Small intestine (tissue), 7 donors: ENCODE measurements at regions not wholly inside any gene's neighbourhood (a gene's known extent, or its start where the extent isn't known, plus 50 kb on each side); places are given as distances from the start of the nearest gene placed in this dataset.
"Not testable (repeated sequence)": the region's sequence is repeated elsewhere in the genome, so short reads cannot be mapped to it uniquely, and the experiment has no call there.

Experiments used
- DNase-seq, 2 donors: peaks; one replicate each; pipeline versions ENCODE4 v3.0.0 to v3.0.0-alpha.2; 2013
- FAIRE-seq: peaks from 2 replicates; lab custom pipeline; 2012; peaks lifted over from hg19 to GRCh38; lab: Jason Lieb, UNC
- H3K27ac ChIP-seq, 3 donors: one replicate each; pipeline ENCODE4 v1.5.1; 2013; ENCODE audit warnings: low read length in 2 of 3, mild to moderate bottlenecking in 2 of 3, control low read depth in 1 of 3, inconsistent platforms in 1 of 3, low read depth in 1 of 3, moderate library complexity in 1 of 3
- H3K27me3 ChIP-seq, 3 donors: one replicate each; pipeline ENCODE4 v1.6.1; 2013; ENCODE audit warnings: low read length in 3 of 3, inconsistent platforms in 1 of 3; ENCODE audit not compliant: control insufficient read depth in 3 of 3, insufficient read depth in 3 of 3
- H3K36me3 ChIP-seq, 3 donors: one replicate each; pipeline ENCODE4 v1.6.1; 2013; ENCODE audit warnings: low read length in 3 of 3, inconsistent platforms in 1 of 3, low read depth in 1 of 3, mild to moderate bottlenecking in 1 of 3, moderate library complexity in 1 of 3; ENCODE audit not compliant: control insufficient read depth in 3 of 3, insufficient read depth in 2 of 3
- H3K4me1 ChIP-seq, 3 donors: one replicate each; pipeline ENCODE4 v1.6.1; 2013; ENCODE audit warnings: low read length in 2 of 3, inconsistent platforms in 1 of 3, low read depth in 1 of 3, mild to moderate bottlenecking in 1 of 3, moderate library complexity in 1 of 3; ENCODE audit not compliant: control insufficient read depth in 3 of 3, insufficient read depth in 2 of 3
- H3K4me3 ChIP-seq, 3 donors: one replicate each; pipeline ENCODE4 v1.5.1; 2013; ENCODE audit warnings: low read length in 3 of 3, control low read depth in 1 of 3, inconsistent platforms in 1 of 3, low read depth in 1 of 3, mild to moderate bottlenecking in 1 of 3, moderate library complexity in 1 of 3
- H3K9me3 ChIP-seq, 2 donors: one replicate each; pipeline ENCODE4 v1.6.1; 2013; ENCODE audit warnings: low read depth in 1 of 2, low read length in 1 of 2; ENCODE audit not compliant: control insufficient read depth in 2 of 2, insufficient read depth in 1 of 2
- WGBS, 3 donors: extraction: QIAGEN DNeasy Blood & Tissue Kit; methylation state at CpG; one replicate each; pipeline ENCODE4 v1.1.7; 2013; 5-methylcytosine and 5-hydroxymethylcytosine counted together
- donor health status: healthy with polysubstance abuse.
- donor health status: control.
- donor health status: control.
- donor health status: Bipolar disorder and iron deficiency.
- donor health status: healthy.

- no peak overlapping the region for H3K27ac ChIP-seq
- 65 to 75% (median 69%) methylated on average over 2 of the region's 2 CpGs for WGBS, 3 donors
- H3K36me3 ChIP-seq = no peaks in the 10 kb centered on the region
- no peak overlapping the region for H3K4me3 ChIP-seq
- no peak for DNase-seq
- no peak for FAIRE-seq
- no peaks in the 10 kb centered on the region for H3K4me1 ChIP-seq
- no peaks in the 10 kb centered on the region for H3K27me3 ChIP-seq
- no peaks in the 10 kb centered on the region for H3K9me3 ChIP-seq
Measured at GRCh38 chr12:13924286-13924685, 57.1 kb downstream of the GRIN2B start.

- DNase-seq (no peak), FAIRE-seq (no peak)
- H3K27me3 ChIP-seq = no peaks in the 10 kb centered on the region
- no peaks in the 10 kb centered on the region for H3K9me3 ChIP-seq
- H3K27ac ChIP-seq = no peak overlapping the region
- 37 to 38% (median 38%) methylated on average over 2 of the region's 2 CpGs for WGBS, 3 donors
- H3K4me3 ChIP-seq = no peak overlapping the region
- no peaks in the 10 kb centered on the region for H3K36me3 ChIP-seq
- no peaks in the 10 kb centered on the region for H3K4me1 ChIP-seq
Measured at GRCh38 chr12:13918897-13919296, 62.5 kb downstream of the GRIN2B start.

- no peak overlapping the region for H3K4me3 ChIP-seq
- FAIRE-seq (no peak), DNase-seq (no peak)
- no peak overlapping the region for H3K27ac ChIP-seq
- H3K36me3 ChIP-seq = no peaks in the 10 kb centered on the region
- WGBS, 3 donors = 39 to 51% (median 39%) methylated on average over 5 of the region's 5 CpGs
- peaks cover 0 to 18% (median 2%) of the 10 kb centered on the region in 3 donors for H3K27me3 ChIP-seq
- H3K4me1 ChIP-seq = no peaks in the 10 kb centered on the region
- no peaks in the 10 kb centered on the region for H3K9me3 ChIP-seq
Measured at GRCh38 chr12:13915096-13915495, 66.3 kb downstream of the GRIN2B start.

GRCh38 chr12:13913371-13913770 is 68.0 kb downstream of the GRIN2B start:
- FAIRE-seq = no peak
- H3K4me3 ChIP-seq = no peak overlapping the region

DNA sequence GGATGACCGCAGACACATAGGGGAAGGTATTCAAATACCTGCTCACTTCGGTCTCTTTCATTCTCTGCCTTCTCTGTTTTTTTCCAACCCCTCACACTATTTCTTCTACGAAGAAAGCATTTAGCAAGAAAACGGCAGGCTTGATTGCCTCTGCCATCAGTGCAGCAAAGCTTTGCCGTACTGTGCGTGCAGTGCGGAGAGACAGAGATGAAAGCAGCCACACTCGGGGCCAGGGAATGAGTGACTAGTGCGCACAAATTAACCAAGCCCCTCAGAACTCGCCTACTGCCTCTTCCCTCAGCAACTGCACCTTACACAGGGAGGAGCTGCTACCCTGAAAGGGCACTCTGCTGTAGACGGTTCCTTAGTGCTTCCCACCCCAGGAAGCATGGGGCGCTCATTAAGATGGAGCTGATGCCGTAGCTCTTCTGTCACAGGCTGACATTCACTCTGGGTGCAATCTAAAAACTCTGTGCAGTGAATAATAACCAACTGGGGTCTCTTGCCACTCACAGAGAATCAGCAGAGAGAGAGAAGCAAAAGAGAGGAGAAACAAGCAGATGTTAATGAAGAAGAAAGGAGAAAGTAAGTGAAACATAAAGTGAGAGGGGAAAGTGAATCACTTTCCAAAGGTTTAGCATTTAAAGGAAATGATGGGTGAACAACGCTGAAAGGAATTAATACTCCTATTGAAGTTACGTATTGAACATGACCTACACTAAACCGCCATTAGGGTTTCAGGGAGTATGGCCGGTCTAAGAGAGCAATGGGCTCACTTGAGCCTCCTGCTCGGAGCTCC is 69.4 kb downstream of the GRIN2B start:
- DNase-seq = no peak
- Histone ChIP-seq H3K27me3 (peaks cover 0 to 18% (median 2%) of the 10 kb centered on the region in 3 donors), H3K4me3 (no peak overlapping the region), H3K36me3 (no peaks in the 10 kb centered on the region), H3K27ac (no peak overlapping the region), H3K4me1 (no peaks in the 10 kb centered on the region), H3K9me3 (no peaks in the 10 kb centered on the region)
- no peak for FAIRE-seq
- WGBS, 3 donors = 83 to 89% (median 87%) methylated on average over 18 of the region's 18 CpGs

More at GRCh38 chr12:13913371-13913770, 68.0 kb downstream of the GRIN2B start:
- no peak overlapping the region for H3K27ac ChIP-seq
- H3K9me3 ChIP-seq = no peaks in the 10 kb centered on the region
- no peak for DNase-seq
- WGBS, 3 donors = 54 to 70% (median 70%) methylated on average over 2 of the region's 2 CpGs
- peaks cover 0 to 18% (median 2%) of the 10 kb centered on the region in 3 donors for H3K27me3 ChIP-seq
- H3K36me3 ChIP-seq = no peaks in the 10 kb centered on the region
- H3K4me1 ChIP-seq = no peaks in the 10 kb centered on the region

DNA sequence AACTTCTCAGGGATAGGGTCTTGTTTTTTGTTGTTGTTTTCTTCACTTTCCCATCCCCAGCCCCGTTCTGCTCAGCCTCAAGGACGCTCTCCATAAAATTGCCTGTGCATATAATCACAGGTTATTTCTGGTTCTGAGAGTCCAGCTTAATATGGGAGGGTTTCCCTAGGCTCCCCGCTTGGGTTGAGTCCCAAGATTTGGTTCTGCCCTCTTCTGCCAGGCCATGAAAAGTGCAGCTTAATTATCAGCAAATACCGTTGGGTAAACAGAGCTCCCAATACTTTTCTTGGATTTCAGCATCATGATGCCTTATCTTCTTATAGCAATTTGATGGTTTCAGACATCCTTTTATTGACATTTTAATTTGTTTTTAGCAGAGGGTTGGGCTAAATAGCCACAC is 75.6 kb downstream of the GRIN2B start:
- Histone ChIP-seq H3K27me3 (no peaks in the 10 kb centered on the region), H3K36me3 (no peaks in the 10 kb centered on the region), H3K4me1 (peaks cover 0 to 3% (median 0%) of the 10 kb centered on the region in 3 donors), H3K4me3 (no peak overlapping the region), H3K9me3 (no peaks in the 10 kb centered on the region), H3K27ac (no peak overlapping the region)
- no peak for FAIRE-seq
- no peak for DNase-seq
- WGBS, 3 donors = 64 to 79% (median 67%) methylated on average over 4 of the region's 4 CpGs

- Histone ChIP-seq H3K27me3 (no peaks in the 10 kb centered on the region), H3K4me1 (peaks cover 0 to 3% (median 0%) of the 10 kb centered on the region in 3 donors), H3K36me3 (no peaks in the 10 kb centered on the region), H3K9me3 (no peaks in the 10 kb centered on the region), H3K27ac (no peak overlapping the region), H3K4me3 (no peak overlapping the region)
- WGBS, 3 donors = 14 to 53% (median 32%) methylated on average over 3 of the region's 3 CpGs
- FAIRE-seq (no peak), DNase-seq (peak; percentile 29 to 75)
Measured at GRCh38 chr12:13900718-13901117, 80.7 kb downstream of the GRIN2B start.

- H3K36me3 ChIP-seq, DNase-seq, H3K4me3 ChIP-seq, H3K27ac ChIP-seq, H3K4me1 ChIP-seq, H3K9me3 ChIP-seq, H3K27me3 ChIP-seq, FAIRE-seq: not testable (repeated sequence)
- WGBS, 3 donors = 56 to 70% (median 60%) methylated on average over 5 of the region's 5 CpGs
Measured at GRCh38 chr12:13898387-13898786, 83.0 kb downstream of the GRIN2B start.
